Bronchial epithelial cell (primary cell): ENCODE measurements at regions not wholly inside any gene's neighbourhood (a gene's known extent, or its start where the extent isn't known, plus 50 kb on each side); places are given as distances from the start of the nearest gene placed in this dataset.

Experiments
- DNase-seq: peaks from one replicate; pipeline ENCODE4 v3.0.0-alpha.2; 2010; ENCODE audit warnings: low read depth
- FAIRE-seq: peaks from 2 replicates; lab custom pipeline; 2011; peaks lifted over from hg19 to GRCh38; lab: Jason Lieb, UNC
- H3K27me3 ChIP-seq: 2 replicates; pipeline ENCODE4 v1.5.1; 2011; ENCODE audit warnings: low read length; ENCODE audit not compliant: control insufficient read depth, insufficient read depth
- H3K36me3 ChIP-seq: 2 replicates; pipeline ENCODE4 v1.5.1; 2011; ENCODE audit warnings: low read length; ENCODE audit not compliant: control insufficient read depth, insufficient read depth
- H3K4me3 ChIP-seq: 2 replicates; pipeline ENCODE4 v1.5.1; 2011; ENCODE audit warnings: mild to moderate bottlenecking, low read depth, low read length, control low read depth
- CTCF ChIP-seq: IDR thresholded peaks from 2 replicates; pipeline ENCODE4 v1.5.1; 2011; ENCODE audit warnings: mild to moderate bottlenecking, moderate library complexity, low read length, control low read depth, inconsistent platforms; ENCODE audit not compliant: insufficient read depth, severe bottlenecking

- no peak for DNase-seq
- Histone ChIP-seq H3K36me3 (no peaks in the 10 kb centered on the region), H3K27me3 (no peaks in the 10 kb centered on the region), H3K4me3 (no peak overlapping the region)
- no peak for FAIRE-seq
- no peak for TF ChIP-seq CTCF
Observed at GRCh38 chr12:126760092-126760491, 1506.9 kb upstream of the TMEM132C start.

DNA sequence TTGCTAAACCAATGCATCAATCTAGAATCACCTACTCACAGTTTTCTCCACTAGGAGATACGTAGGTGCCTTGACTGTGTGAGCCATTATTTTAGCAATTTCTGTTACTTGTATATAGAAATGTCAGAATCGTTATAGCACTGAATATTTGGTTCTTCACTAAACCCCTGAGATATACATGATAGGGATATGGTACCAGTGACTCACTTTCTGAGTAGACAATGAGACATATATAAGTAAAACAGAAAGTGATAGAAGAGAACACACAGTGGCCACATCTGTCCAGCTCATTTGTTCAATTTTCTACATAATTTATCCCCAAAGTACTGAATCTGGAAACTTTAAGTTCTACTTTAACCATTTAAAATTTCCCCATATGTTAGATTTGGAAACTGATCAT, 1505.5 kb upstream of the TMEM132C start:
- no peak for TF ChIP-seq CTCF
- H3K4me3 ChIP-seq: no peak overlapping the region
- no peaks in the 10 kb centered on the region for H3K36me3 ChIP-seq
- DNase-seq (no peak), FAIRE-seq (no peak)
- no peaks in the 10 kb centered on the region for H3K27me3 ChIP-seq

- no peak for FAIRE-seq
- no peak for DNase-seq
- no peak for TF ChIP-seq CTCF
- Histone ChIP-seq H3K36me3 (no peaks in the 10 kb centered on the region), H3K4me3 (no peak overlapping the region), H3K27me3 (no peaks in the 10 kb centered on the region)
Observed at GRCh38 chr12:126762150-126762549, 1504.8 kb upstream of the TMEM132C start.

DNA sequence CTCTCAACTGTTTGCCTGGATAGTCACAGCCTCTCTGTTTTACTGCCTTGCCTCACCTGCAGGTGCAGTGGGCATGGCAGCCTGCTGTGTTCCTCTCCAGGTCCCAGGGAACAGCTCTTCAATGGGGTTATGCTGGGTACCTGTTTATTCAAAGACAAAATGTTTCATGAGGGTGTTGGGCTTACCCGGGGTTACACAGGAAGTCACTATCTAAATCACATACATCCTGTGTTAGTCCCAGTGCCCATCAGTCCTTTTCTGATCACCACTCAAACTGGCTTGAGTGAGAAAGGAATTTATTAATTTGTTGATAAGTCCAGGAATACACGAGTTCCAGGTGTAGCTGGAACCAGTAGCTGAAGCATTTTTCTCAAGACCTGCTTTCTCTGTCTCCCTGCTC, 1503.6 kb upstream of the TMEM132C start:
- FAIRE-seq: no peak
- no peak for DNase-seq
- no peak for TF ChIP-seq CTCF
- Histone ChIP-seq H3K27me3 (no peaks in the 10 kb centered on the region), H3K4me3 (no peak overlapping the region), H3K36me3 (no peaks in the 10 kb centered on the region)

- Histone ChIP-seq H3K27me3 (no peaks in the 10 kb centered on the region), H3K4me3 (no peak overlapping the region), H3K36me3 (no peaks in the 10 kb centered on the region)
- TF ChIP-seq CTCF: no peak
- FAIRE-seq (no peak), DNase-seq (no peak)
Observed at GRCh38 chr12:126767334-126767733, 1499.6 kb upstream of the TMEM132C start.

DNA sequence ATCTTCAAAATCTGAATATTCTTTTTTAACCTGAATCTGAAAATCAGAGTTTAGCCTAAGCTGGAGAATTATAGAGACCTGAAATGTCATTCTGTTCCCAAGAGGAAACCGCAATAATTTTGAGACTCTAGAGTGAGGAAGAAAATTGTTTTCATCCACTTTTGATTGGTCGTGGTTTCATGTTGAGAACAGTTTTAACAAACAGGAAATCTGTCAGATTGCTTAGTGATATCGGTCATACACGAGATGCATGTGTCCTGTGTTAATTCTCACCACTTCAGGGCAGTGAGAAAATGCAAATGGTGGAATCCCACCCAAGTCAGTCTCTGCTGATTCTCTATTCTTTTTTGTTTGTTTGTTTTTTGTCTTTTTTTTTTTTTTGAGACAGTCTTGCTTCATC, 1498.5 kb upstream of the TMEM132C start:
- FAIRE-seq: no peak
- Histone ChIP-seq H3K27me3 (no peaks in the 10 kb centered on the region), H3K36me3 (no peaks in the 10 kb centered on the region), H3K4me3 (no peak overlapping the region)
- no peak for DNase-seq
- no peak for TF ChIP-seq CTCF
